COLO829 (cell line): ENCODE measurements at regions not wholly inside any gene's neighbourhood (a gene's known extent, or its start where the extent isn't known, plus 50 kb on each side); places are given as distances from the start of the nearest gene placed in this dataset.

Source experiments
- DNase-seq: peaks from one replicate; pipeline ENCODE4 v3.0.0; 2012; ENCODE audit warnings: low spot score

GRCh38 chr11:116180806-116181600 lies 591.8 kb downstream of the BUD13 start:
- DNase-seq: no peak

- no peak for DNase-seq
Measured at GRCh38 chr11:116179401-116179800, 593.4 kb downstream of the BUD13 start.

GRCh38 chr11:116177521-116178210 lies 595.1 kb downstream of the BUD13 start:
- no peak for DNase-seq

- no peak for DNase-seq
Measured at GRCh38 chr11:116176484-116177005, 596.2 kb downstream of the BUD13 start.

- no peak for DNase-seq
Measured at GRCh38 chr11:116175707-116176106, 597.1 kb downstream of the BUD13 start.

- no peak for DNase-seq
Measured at GRCh38 chr11:116173941-116174911, 598.6 kb downstream of the BUD13 start.

GRCh38 chr11:116173506-116173905 lies 599.3 kb downstream of the BUD13 start:
- no peak for DNase-seq

GRCh38 chr11:116172851-116173250 lies 599.9 kb downstream of the BUD13 start:
- no peak for DNase-seq

GRCh38 chr11:116172156-116172555 lies 600.6 kb downstream of the BUD13 start:
- DNase-seq: no peak

- no peak for DNase-seq
Measured at GRCh38 chr11:116171271-116172140, 601.3 kb downstream of the BUD13 start.

GRCh38 chr11:116170526-116171120 lies 602.2 kb downstream of the BUD13 start:
- DNase-seq: no peak

GRCh38 chr11:116169776-116170175 lies 603.0 kb downstream of the BUD13 start:
- DNase-seq: no peak

GRCh38 chr11:116168459-116168787 lies 604.4 kb downstream of the BUD13 start:
- DNase-seq: no peak

GRCh38 chr11:116167706-116168458 lies 604.9 kb downstream of the BUD13 start:
- no peak for DNase-seq

GRCh38 chr11:116166573-116167465 lies 606.0 kb downstream of the BUD13 start:
- no peak for DNase-seq

GRCh38 chr11:116164843-116165242 lies 607.9 kb downstream of the BUD13 start:
- DNase-seq: no peak

GRCh38 chr11:116162886-116163230 lies 609.9 kb downstream of the BUD13 start:
- DNase-seq: peak; percentile 11

- DNase-seq: no peak
Measured at GRCh38 chr11:116162086-116162885, 610.5 kb downstream of the BUD13 start.
